Hepatocyte (in vitro differentiated cells): ENCODE measurements at regions not wholly inside any gene's neighbourhood (a gene's known extent, or its start where the extent isn't known, plus 50 kb on each side); places are given as distances from the start of the nearest gene placed in this dataset.

ENCODE experiments used
- DNase-seq: peaks from one replicate; pipeline ENCODE4 v3.0.0-alpha.2; 2016; ENCODE audit warnings: low spot score
- H2AFZ ChIP-seq: fragments of 200-600 bp; sonication (generic); 2 replicates; pipeline ENCODE4 v1.6.0; 2016; ENCODE audit warnings: antibody characterized with exemption, mild to moderate bottlenecking
- H3K27ac ChIP-seq: fragments of 200-600 bp; sonication (generic); 2 replicates; pipeline ENCODE4 v1.5.1; 2016; ENCODE audit warnings: mild to moderate bottlenecking
- H3K27me3 ChIP-seq: fragments of 200-600 bp; sonication (generic); 2 replicates; pipeline ENCODE4 v1.6.1; 2016
- H3K36me3 ChIP-seq: fragments of 200-600 bp; sonication (generic); replicated peaks from 2 replicates; pipeline ENCODE4 v1.5.1; 2016; ENCODE audit warnings: low read depth; ENCODE audit not compliant: insufficient read depth
- H3K4me1 ChIP-seq: fragments of 200-600 bp; sonication (generic); 2 replicates; pipeline ENCODE4 v1.5.1; 2016; ENCODE audit warnings: mild to moderate bottlenecking, moderate library complexity; ENCODE audit not compliant: insufficient read depth
- H3K4me2 ChIP-seq: fragments of 200-600 bp; sonication (generic); 2 replicates; pipeline ENCODE4 v1.6.0; 2016
- H3K4me3 ChIP-seq: fragments of 200-600 bp; sonication (generic); 2 replicates; pipeline ENCODE4 v1.5.1; 2016; ENCODE audit warnings: mild to moderate bottlenecking
- H3K79me2 ChIP-seq: fragments of 200-600 bp; sonication (generic); 2 replicates; pipeline ENCODE4 v1.6.0; 2017; ENCODE audit warnings: mild to moderate bottlenecking
- H3K9me2 ChIP-seq: fragments of 200-600 bp; sonication (generic); replicated peaks from 2 replicates; pipeline ENCODE4 v1.6.0; 2017; ENCODE audit warnings: mild to moderate bottlenecking; ENCODE audit not compliant: insufficient read depth
- H3K9me3 ChIP-seq: fragments of 200-600 bp; sonication (generic); 2 replicates; pipeline ENCODE4 v1.5.1; 2016; ENCODE audit warnings: low read depth, mild to moderate bottlenecking
- H4K20me1 ChIP-seq: fragments of 200-600 bp; sonication (generic); 2 replicates; pipeline ENCODE4 v1.6.0; 2016; ENCODE audit warnings: mild to moderate bottlenecking; ENCODE audit not compliant: insufficient read depth, poor library complexity, severe bottlenecking
- EZH2 ChIP-seq: fragments of 200-600 bp; sonication (generic); IDR thresholded peaks from 2 replicates; pipeline ENCODE4 v1.6.1; 2016; ENCODE audit warnings: antibody characterized with exemption, mild to moderate bottlenecking, borderline replicate concordance
- EZH2phosphoT487 ChIP-seq: fragments of 200-600 bp; sonication (generic); IDR thresholded peaks from one replicate; pipeline ENCODE4 v1.6.1; 2018; ENCODE audit warnings: antibody characterized with exemption, mild to moderate bottlenecking, low read depth, moderate library complexity; ENCODE audit not compliant: unreplicated experiment, severe bottlenecking
- WGBS: methylation state at CpG from one replicate; pipeline ENCODE4 v1.1.6; 2016; ENCODE audit warnings: low lambda C conversion rate; ENCODE audit errors: missing lambda C conversion rate; 5-methylcytosine and 5-hydroxymethylcytosine counted together
- TF ChIP-seq, protein P1 (sequence below): fragments of 200-600 bp; sonication (generic); IDR thresholded peaks from 2 replicates; pipeline ENCODE4 v1.5.1; 2016; ENCODE audit warnings: antibody characterized with exemption, mild to moderate bottlenecking; ENCODE audit not compliant: poor library complexity

DNA sequence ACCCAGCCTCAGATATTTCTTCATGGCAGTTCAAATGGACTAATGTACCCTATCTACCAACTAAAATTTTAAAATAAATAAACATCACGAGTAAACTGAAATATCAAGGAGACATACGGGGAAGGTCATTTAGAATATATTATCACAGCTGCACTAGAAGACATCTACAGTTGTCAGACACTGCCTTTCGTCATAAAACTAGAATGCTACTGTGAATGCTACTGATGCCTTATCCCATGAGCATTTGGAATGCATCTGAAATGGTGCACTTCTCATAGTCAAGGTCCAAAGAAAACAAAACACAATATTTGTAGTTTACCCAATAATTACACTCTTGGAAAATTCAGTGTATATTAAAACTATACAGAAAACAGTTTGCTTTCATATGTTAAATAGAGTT, 165.2 kb downstream of the MREG start:
- no peak for TF ChIP-seq EZH2phosphoT487
- no peak overlapping the region for H3K4me3 ChIP-seq
- H3K9me3 ChIP-seq = no peaks in the 10 kb centered on the region
- no peaks in the 10 kb centered on the region for H4K20me1 ChIP-seq
- no peaks in the 10 kb centered on the region for H3K27me3 ChIP-seq
- H3K79me2 ChIP-seq = no peaks in the 10 kb centered on the region
- H3K27ac ChIP-seq = no peak overlapping the region
- H3K36me3 ChIP-seq = no peaks in the 10 kb centered on the region
- no peak overlapping the region for H3K4me2 ChIP-seq
- WGBS = 66% methylated on average over 3 of the region's 3 CpGs
- H3K9me2 ChIP-seq = no peaks in the 10 kb centered on the region
- H2AFZ ChIP-seq = no peak overlapping the region
- DNase-seq = no peak
- peaks cover 13% of the 10 kb centered on the region for H3K4me1 ChIP-seq

DNA sequence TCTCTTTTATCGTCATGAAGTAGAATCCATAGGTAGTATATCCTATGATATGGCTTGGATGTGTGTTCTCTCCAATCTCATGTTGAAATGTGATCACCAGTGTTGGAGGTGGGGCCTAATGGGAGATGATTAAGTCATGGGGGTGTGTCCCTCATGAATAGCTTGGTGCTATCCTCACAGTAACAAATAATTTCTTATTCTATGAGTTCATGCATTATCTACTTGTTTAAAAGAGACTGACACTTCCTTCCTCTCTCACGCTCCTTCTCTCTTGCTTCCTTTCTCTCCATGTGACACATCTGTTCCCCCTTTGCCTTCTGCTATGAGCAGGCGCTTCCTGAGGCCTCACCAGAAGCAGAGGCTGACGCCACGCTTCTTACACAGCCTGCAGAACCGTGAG, 165.6 kb downstream of the MREG start:
- no peaks in the 10 kb centered on the region for H3K27me3 ChIP-seq
- H3K4me1 ChIP-seq = peaks cover 13% of the 10 kb centered on the region
- H3K9me2 ChIP-seq = no peaks in the 10 kb centered on the region
- no peaks in the 10 kb centered on the region for H4K20me1 ChIP-seq
- TF ChIP-seq, protein P1, sequence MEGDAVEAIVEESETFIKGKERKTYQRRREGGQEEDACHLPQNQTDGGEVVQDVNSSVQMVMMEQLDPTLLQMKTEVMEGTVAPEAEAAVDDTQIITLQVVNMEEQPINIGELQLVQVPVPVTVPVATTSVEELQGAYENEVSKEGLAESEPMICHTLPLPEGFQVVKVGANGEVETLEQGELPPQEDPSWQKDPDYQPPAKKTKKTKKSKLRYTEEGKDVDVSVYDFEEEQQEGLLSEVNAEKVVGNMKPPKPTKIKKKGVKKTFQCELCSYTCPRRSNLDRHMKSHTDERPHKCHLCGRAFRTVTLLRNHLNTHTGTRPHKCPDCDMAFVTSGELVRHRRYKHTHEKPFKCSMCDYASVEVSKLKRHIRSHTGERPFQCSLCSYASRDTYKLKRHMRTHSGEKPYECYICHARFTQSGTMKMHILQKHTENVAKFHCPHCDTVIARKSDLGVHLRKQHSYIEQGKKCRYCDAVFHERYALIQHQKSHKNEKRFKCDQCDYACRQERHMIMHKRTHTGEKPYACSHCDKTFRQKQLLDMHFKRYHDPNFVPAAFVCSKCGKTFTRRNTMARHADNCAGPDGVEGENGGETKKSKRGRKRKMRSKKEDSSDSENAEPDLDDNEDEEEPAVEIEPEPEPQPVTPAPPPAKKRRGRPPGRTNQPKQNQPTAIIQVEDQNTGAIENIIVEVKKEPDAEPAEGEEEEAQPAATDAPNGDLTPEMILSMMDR = no peak
- TF ChIP-seq EZH2 = no peak
- no peak for DNase-seq
- H3K36me3 ChIP-seq = no peaks in the 10 kb centered on the region
- H2AFZ ChIP-seq = no peak overlapping the region
- H3K27ac ChIP-seq = no peak overlapping the region
- H3K9me3 ChIP-seq = no peaks in the 10 kb centered on the region
- no peaks in the 10 kb centered on the region for H3K79me2 ChIP-seq
- 92% methylated on average over 6 of the region's 6 CpGs for WGBS
- no peak overlapping the region for H3K4me2 ChIP-seq
- H3K4me3 ChIP-seq = no peak overlapping the region

- Histone ChIP-seq H3K36me3 (no peaks in the 10 kb centered on the region), H3K9me2 (no peaks in the 10 kb centered on the region), H4K20me1 (no peaks in the 10 kb centered on the region), H2AFZ (no peak overlapping the region), H3K4me3 (no peak overlapping the region), H3K79me2 (no peaks in the 10 kb centered on the region), H3K9me3 (no peaks in the 10 kb centered on the region), H3K27ac (no peak overlapping the region), H3K27me3 (no peaks in the 10 kb centered on the region), H3K4me1 (peaks cover 13% of the 10 kb centered on the region), H3K4me2 (no peak overlapping the region)
- TF ChIP-seq EZH2 (no peak), EZH2phosphoT487 (no peak)
- TF ChIP-seq, protein P1 = no peak
- no peak for DNase-seq
- 73% methylated on average over 3 of the region's 3 CpGs for WGBS
These were observed 166.3 kb downstream of the MREG start for GRCh38 chr2:215847056-215847455.

GRCh38 chr2:215845839-215846586, 167.3 kb downstream of the MREG start:
- Histone ChIP-seq H3K9me2 (no peaks in the 10 kb centered on the region), H3K79me2 (no peaks in the 10 kb centered on the region), H3K27me3 (no peaks in the 10 kb centered on the region), H3K4me3 (no peak overlapping the region), H3K36me3 (no peaks in the 10 kb centered on the region), H3K4me1 (peaks cover 18% of the 10 kb centered on the region), H2AFZ (no peak overlapping the region), H4K20me1 (no peaks in the 10 kb centered on the region), H3K4me2 (no peak overlapping the region), H3K9me3 (no peaks in the 10 kb centered on the region), H3K27ac (no peak overlapping the region)
- WGBS = 75% methylated on average over 8 of the region's 8 CpGs
- no peak for DNase-seq
- TF ChIP-seq EZH2phosphoT487 (no peak), EZH2 (no peak)
- TF ChIP-seq, protein P1 = no peak
